ENCODE measurements at regions not wholly inside any gene's neighbourhood (a gene's known extent, or its start where the extent isn't known, plus 50 kb on each side); places are given as distances from the start of the nearest gene placed in this dataset.

DNA sequence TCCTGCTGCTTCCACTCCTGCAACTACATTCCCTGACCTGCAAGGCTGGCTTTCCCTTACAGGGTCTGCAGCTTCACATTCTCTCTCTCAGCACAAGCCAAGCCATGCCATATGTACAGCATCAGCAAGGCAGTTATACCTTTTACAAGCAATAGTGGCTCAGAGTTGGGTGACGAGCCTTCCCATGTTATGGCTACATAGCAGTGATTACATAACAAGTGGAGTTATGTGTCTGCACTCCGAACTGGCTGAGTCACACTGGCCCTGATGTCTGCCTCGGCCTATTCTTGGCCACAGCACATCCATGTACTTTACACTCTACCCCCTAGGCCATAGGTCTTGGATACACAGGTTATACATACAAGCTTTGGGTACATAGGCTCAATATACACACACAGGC lies 52.0 kb upstream of the SNCAIP start:
- CTCF ChIA-PET = no interaction called here
- TF ChIP-seq, protein P1, sequence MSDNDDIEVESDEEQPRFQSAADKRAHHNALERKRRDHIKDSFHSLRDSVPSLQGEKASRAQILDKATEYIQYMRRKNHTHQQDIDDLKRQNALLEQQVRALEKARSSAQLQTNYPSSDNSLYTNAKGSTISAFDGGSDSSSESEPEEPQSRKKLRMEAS (IDR thresholded peaks at IDR 0.05; ENCODE audit: insufficient read depth, insufficient read length) = no peak
- TF ChIP-seq GATA2 (IDR thresholded peaks at IDR 0.05; ENCODE audit: insufficient read depth, insufficient read length, low read depth, low read length) = no peak
- no peak for TF ChIP-seq FOS (IDR thresholded peaks at IDR 0.05; ENCODE audit: borderline replicate concordance, insufficient read depth, low read length)
- Histone ChIP-seq H3K4me2 (ENCODE audit: insufficient read depth, low read length) (no peak overlapping the region), H3K4me1 (ENCODE audit: control insufficient read depth, extremely low read depth, insufficient read depth, low read length) (no peaks in the 10 kb centered on the region), H3K79me2 (ENCODE audit: control insufficient read depth, insufficient read depth, low read length) (no peaks in the 10 kb centered on the region), H4K20me1 (replicated peaks; ENCODE audit: control insufficient read depth, extremely low read depth, insufficient read depth, low read length) (no peaks in the 10 kb centered on the region), H2AFZ (ENCODE audit: low read depth, low read length) (no peak overlapping the region), H3K36me3 (ENCODE audit: control insufficient read depth in 2 of 2, extremely low read depth in 1 of 2, insufficient read depth in 2 of 2, low read length in 2 of 2) (no peaks in the 10 kb centered on the region), H3K9me3 (replicated peaks; ENCODE audit: control insufficient read depth, insufficient read depth, low read length) (no peaks in the 10 kb centered on the region), H3K9me1 (replicated peaks; ENCODE audit: control insufficient read depth, extremely low read depth, insufficient read depth, low read length) (no peaks in the 10 kb centered on the region), H3K27ac (ENCODE audit: insufficient read depth, low read depth, low read length) (no peak overlapping the region), H3K27me3 (ENCODE audit: control insufficient read depth in 2 of 2, insufficient read depth in 2 of 2, low read length in 2 of 2) (no peaks in the 10 kb centered on the region), H3K9ac (replicated peaks; ENCODE audit: extremely low read depth, insufficient read depth, low read length) (no peak overlapping the region), H3K4me3 (replicated peaks in 1 of 3; ENCODE audit: insufficient read depth in 1 of 3, low read depth in 1 of 3, low read length in 3 of 3) (no peak overlapping the region)
- dilution Hi-C loops (cut with MboI; ENCODE audit: extremely low pct_ligation_motif_present, low sequenced_read_pairs) = no loop called here
- DNase-seq (ENCODE audit: low read depth, low spot score) = no peak
- POLR2A ChIA-PET = no interaction called here
- BruUV-seq (replicated peaks) = no TSS peak
- intact Hi-C loops (cut with micrococcal nuclease) = no loop called here
- FAIRE-seq = no peak

DNA sequence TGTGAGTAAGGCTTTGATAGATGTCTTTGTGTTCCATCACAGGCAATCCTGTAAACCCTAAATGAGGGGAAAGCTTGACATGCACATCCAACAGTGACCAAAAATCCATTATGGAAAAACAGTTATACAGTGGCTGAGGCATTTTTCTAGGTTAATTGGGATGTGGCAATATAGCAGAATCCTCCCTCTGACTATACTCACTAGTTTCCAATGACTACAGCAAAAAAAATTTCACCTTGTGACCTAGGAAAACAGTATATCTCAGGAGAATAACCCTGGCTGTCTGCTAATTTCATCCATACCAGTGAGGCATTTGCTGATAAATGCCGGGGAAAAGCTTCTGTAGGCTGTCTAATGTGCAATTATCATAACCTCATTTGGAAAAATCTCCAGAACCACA lies 49.9 kb upstream of the SNCAIP start:
- no peak overlapping the region for H3K27ac ChIP-seq (ENCODE audit: insufficient read depth, low read depth, low read length)
- H4K20me1 ChIP-seq (replicated peaks; ENCODE audit: control insufficient read depth, extremely low read depth, insufficient read depth, low read length) = no peaks in the 10 kb centered on the region
- no peaks in the 10 kb centered on the region for H3K79me2 ChIP-seq (ENCODE audit: control insufficient read depth, insufficient read depth, low read length)
- H2AFZ ChIP-seq (ENCODE audit: low read depth, low read length) = no peak overlapping the region
- H3K4me3 ChIP-seq (replicated peaks in 1 of 3; ENCODE audit: insufficient read depth in 1 of 3, low read depth in 1 of 3, low read length in 3 of 3) = no peak overlapping the region
- no peaks in the 10 kb centered on the region for H3K9me3 ChIP-seq (replicated peaks; ENCODE audit: control insufficient read depth, insufficient read depth, low read length)
- H3K9me1 ChIP-seq (replicated peaks; ENCODE audit: control insufficient read depth, extremely low read depth, insufficient read depth, low read length) = no peaks in the 10 kb centered on the region
- no peak overlapping the region for H3K4me2 ChIP-seq (ENCODE audit: insufficient read depth, low read length)
- FAIRE-seq (no peak), DNase-seq (ENCODE audit: low read depth, low spot score) (no peak)
- no peaks in the 10 kb centered on the region for H3K4me1 ChIP-seq (ENCODE audit: control insufficient read depth, extremely low read depth, insufficient read depth, low read length)
- H3K9ac ChIP-seq (replicated peaks; ENCODE audit: extremely low read depth, insufficient read depth, low read length) = no peak overlapping the region
- BruUV-seq (replicated peaks) = no TSS peak
- TF ChIP-seq, protein P1 (IDR thresholded peaks at IDR 0.05; ENCODE audit: insufficient read depth, insufficient read length) = no peak
- TF ChIP-seq FOS (IDR thresholded peaks at IDR 0.05; ENCODE audit: borderline replicate concordance, insufficient read depth, low read length) (no peak), GATA2 (IDR thresholded peaks at IDR 0.05; ENCODE audit: insufficient read depth, insufficient read length, low read depth, low read length) (no peak), POLR2AphosphoS5 (IDR thresholded peaks at IDR 0.05; ENCODE audit: insufficient read depth, low read depth, low read length) (no peak), MYC (IDR thresholded peaks at IDR 0.05; ENCODE audit: low read depth, low read length) (no peak)
- TF ChIP-seq, protein P2, sequence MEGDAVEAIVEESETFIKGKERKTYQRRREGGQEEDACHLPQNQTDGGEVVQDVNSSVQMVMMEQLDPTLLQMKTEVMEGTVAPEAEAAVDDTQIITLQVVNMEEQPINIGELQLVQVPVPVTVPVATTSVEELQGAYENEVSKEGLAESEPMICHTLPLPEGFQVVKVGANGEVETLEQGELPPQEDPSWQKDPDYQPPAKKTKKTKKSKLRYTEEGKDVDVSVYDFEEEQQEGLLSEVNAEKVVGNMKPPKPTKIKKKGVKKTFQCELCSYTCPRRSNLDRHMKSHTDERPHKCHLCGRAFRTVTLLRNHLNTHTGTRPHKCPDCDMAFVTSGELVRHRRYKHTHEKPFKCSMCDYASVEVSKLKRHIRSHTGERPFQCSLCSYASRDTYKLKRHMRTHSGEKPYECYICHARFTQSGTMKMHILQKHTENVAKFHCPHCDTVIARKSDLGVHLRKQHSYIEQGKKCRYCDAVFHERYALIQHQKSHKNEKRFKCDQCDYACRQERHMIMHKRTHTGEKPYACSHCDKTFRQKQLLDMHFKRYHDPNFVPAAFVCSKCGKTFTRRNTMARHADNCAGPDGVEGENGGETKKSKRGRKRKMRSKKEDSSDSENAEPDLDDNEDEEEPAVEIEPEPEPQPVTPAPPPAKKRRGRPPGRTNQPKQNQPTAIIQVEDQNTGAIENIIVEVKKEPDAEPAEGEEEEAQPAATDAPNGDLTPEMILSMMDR (IDR thresholded peaks at IDR 0.05; ENCODE audit: extremely low read depth in 1 of 2, insufficient read depth in 1 of 2, low read depth in 1 of 2, low read length in 2 of 2) = no peak
- ChIA-PET POLR2A (no interaction called here), CTCF (no interaction called here)
- H3K36me3 ChIP-seq (ENCODE audit: control insufficient read depth in 2 of 2, extremely low read depth in 1 of 2, insufficient read depth in 2 of 2, low read length in 2 of 2) = no peaks in the 10 kb centered on the region
- dilution Hi-C loops (cut with MboI; ENCODE audit: extremely low pct_ligation_motif_present, low sequenced_read_pairs) = no loop called here
- intact Hi-C loops (cut with micrococcal nuclease) = no loop called here
- H3K27me3 ChIP-seq (ENCODE audit: control insufficient read depth in 2 of 2, insufficient read depth in 2 of 2, low read length in 2 of 2) = no peaks in the 10 kb centered on the region
